ENCODE measurements at regions not wholly inside any gene's neighbourhood (a gene's known extent, or its start where the extent isn't known, plus 50 kb on each side); places are given as distances from the start of the nearest gene placed in this dataset.

DNA sequence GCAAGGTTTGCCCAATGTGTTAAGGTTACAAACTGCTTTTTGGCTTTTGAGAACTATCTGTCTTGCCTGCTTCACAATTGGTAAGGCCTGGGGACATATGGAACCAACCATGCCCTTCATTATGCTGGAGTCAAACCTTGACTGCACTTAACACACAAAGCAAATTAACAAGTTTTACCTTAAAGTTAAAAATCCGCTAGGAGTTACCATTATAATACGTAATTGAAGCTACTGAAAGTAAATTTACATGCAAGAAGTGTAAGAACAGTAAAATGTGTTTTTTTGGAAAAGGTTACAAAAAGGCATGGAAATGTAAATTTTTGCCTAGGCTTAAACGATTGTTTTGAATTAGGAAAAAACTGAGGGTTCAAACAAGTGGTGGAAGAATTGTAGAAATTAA is 69.7 kb downstream of the BMP15 start:
- Histone ChIP-seq H3K9ac (ENCODE audit: extremely low read depth, insufficient read length, low read length) (no peak overlapping the region), H4K8ac (replicated peaks; ENCODE audit: insufficient read length, low read depth, low read length) (no peak overlapping the region), H3K27ac (ENCODE audit: insufficient read length, low read depth, low read length) (no peak overlapping the region), H2BK20ac (ENCODE audit: low read depth, low read length, poor library complexity, severe bottlenecking) (no peak overlapping the region), H2BK12ac (ENCODE audit: insufficient read length, low read depth, low read length) (no peak overlapping the region), H3K9me3 (ENCODE audit: control insufficient read depth, low read depth, low read length) (no peaks in the 10 kb centered on the region), H3K27me3 (ENCODE audit: insufficient read depth, low read length) (no peaks in the 10 kb centered on the region), H3K56ac (ENCODE audit: insufficient read length, low read depth, low read length) (no peak overlapping the region), H3K79me1 (ENCODE audit: insufficient read depth, low read depth, low read length, poor library complexity, severe bottlenecking) (no peaks in the 10 kb centered on the region), H2BK5ac (ENCODE audit: insufficient read length, low read length) (no peak overlapping the region), H3K23me2 (ENCODE audit: insufficient read length, low read depth, low read length, poor library complexity, severe bottlenecking) (no peaks in the 10 kb centered on the region), H2AK5ac (ENCODE audit: insufficient read length, low read length) (no peak overlapping the region), H3K14ac (ENCODE audit: insufficient read depth, low read length) (no peak overlapping the region), H3K23ac (ENCODE audit: insufficient read length, low read depth, low read length) (no peak overlapping the region), H4K20me1 (ENCODE audit: control insufficient read depth, insufficient read depth, insufficient read length) (no peaks in the 10 kb centered on the region), H4K91ac (ENCODE audit: insufficient read length, low read depth, low read length) (no peak overlapping the region), H2AFZ (ENCODE audit: low read length) (no peak overlapping the region), H2BK120ac (ENCODE audit: low read depth, low read length, poor library complexity, severe bottlenecking) (no peak overlapping the region), H3K4ac (ENCODE audit: low read depth, low read length) (no peak overlapping the region), H3K4me2 (ENCODE audit: insufficient read depth, insufficient read length, low read length) (no peak overlapping the region), H3T11ph (ENCODE audit: low read length) (no peak overlapping the region), H4K5ac (ENCODE audit: insufficient read length, low read depth, low read length) (no peak overlapping the region), H3K18ac (ENCODE audit: insufficient read length, low read depth, low read length) (no peak overlapping the region), H2BK15ac (ENCODE audit: low read depth, low read length) (no peak overlapping the region), H3K79me2 (ENCODE audit: insufficient read depth, low read length) (no peaks in the 10 kb centered on the region), H3K4me1 (ENCODE audit: insufficient read depth, low read length) (peaks cover 2% of the 10 kb centered on the region; the same call in 1 of the 2 replicates)
- DNase-seq: no peak
- H3K9me3 Mint-ChIP-seq: peaks cover 50 to 51% of the 10 kb centered on the region in 2 experiments
- TF ChIP-seq, protein P1, sequence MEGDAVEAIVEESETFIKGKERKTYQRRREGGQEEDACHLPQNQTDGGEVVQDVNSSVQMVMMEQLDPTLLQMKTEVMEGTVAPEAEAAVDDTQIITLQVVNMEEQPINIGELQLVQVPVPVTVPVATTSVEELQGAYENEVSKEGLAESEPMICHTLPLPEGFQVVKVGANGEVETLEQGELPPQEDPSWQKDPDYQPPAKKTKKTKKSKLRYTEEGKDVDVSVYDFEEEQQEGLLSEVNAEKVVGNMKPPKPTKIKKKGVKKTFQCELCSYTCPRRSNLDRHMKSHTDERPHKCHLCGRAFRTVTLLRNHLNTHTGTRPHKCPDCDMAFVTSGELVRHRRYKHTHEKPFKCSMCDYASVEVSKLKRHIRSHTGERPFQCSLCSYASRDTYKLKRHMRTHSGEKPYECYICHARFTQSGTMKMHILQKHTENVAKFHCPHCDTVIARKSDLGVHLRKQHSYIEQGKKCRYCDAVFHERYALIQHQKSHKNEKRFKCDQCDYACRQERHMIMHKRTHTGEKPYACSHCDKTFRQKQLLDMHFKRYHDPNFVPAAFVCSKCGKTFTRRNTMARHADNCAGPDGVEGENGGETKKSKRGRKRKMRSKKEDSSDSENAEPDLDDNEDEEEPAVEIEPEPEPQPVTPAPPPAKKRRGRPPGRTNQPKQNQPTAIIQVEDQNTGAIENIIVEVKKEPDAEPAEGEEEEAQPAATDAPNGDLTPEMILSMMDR (conservative IDR thresholded peaks at IDR 0.05): no peak
- peaks cover 1% of the 10 kb centered on the region; the same call in 1 of the 2 replicates for H3K27me3 Mint-ChIP-seq (ENCODE audit: low read depth)
- peaks cover 0 to 4% (median 0%) of the 10 kb centered on the region in 3 experiments; a peak in 3 of 7 replicates for H3K36me3 Mint-ChIP-seq (ENCODE audit: insufficient read depth in 1 of 3, low read depth in 3 of 3)
- no peak overlapping the region for H3K27ac Mint-ChIP-seq
- WGBS (ENCODE audit: extremely low coverage, insufficient read length, low lambda C conversion rate): no CpG with 5 or more reads among the region's 3 CpGs
- H3K4me1 Mint-ChIP-seq: peaks cover 16 to 18% of the 10 kb centered on the region in 2 experiments
- no peak overlapping the region for H3K4me3 Mint-ChIP-seq
